GM18519 (cell line): ENCODE measurements at regions not wholly inside any gene's neighbourhood (a gene's known extent, or its start where the extent isn't known, plus 50 kb on each side); places are given as distances from the start of the nearest gene placed in this dataset.

Experiments used
- ATAC-seq: cut with Tn5 transposase; IDR thresholded peaks from one replicate; pipeline ENCODE4 v1.9.1; 2021; ENCODE audit warnings: mild to moderate bottlenecking, moderate library complexity; ENCODE audit not compliant: unreplicated experiment, low FRiP score

- ATAC-seq, result no peak
Measured at GRCh38 chr12:74899031-74899829, 310.4 kb downstream of the KCNC2 start.

- ATAC-seq, result no peak
Measured at GRCh38 chr12:74900232-74900631, 309.4 kb downstream of the KCNC2 start.

- no peak for ATAC-seq
Measured at GRCh38 chr12:74903522-74903921, 306.1 kb downstream of the KCNC2 start.

- ATAC-seq, result no peak
Measured at GRCh38 chr12:74906224-74906623, 303.4 kb downstream of the KCNC2 start.

- no peak for ATAC-seq
Measured at GRCh38 chr12:74910831-74911230, 298.8 kb downstream of the KCNC2 start.

GRCh38 chr12:74914378-74914777 lies 295.3 kb downstream of the KCNC2 start:
- ATAC-seq, result no peak

GRCh38 chr12:74915718-74916117 lies 293.9 kb downstream of the KCNC2 start:
- no peak for ATAC-seq

- no peak for ATAC-seq
Measured at GRCh38 chr12:74917743-74918142, 291.9 kb downstream of the KCNC2 start.

- ATAC-seq, result no peak
Measured at GRCh38 chr12:74918291-74918690, 291.3 kb downstream of the KCNC2 start.

GRCh38 chr12:74922117-74922516 lies 287.5 kb downstream of the KCNC2 start:
- no peak for ATAC-seq

GRCh38 chr12:74922642-74923041 lies 287.0 kb downstream of the KCNC2 start:
- ATAC-seq, result no peak

- ATAC-seq, result no peak
Measured at GRCh38 chr12:74941670-74942069, 268.0 kb downstream of the KCNC2 start.

- ATAC-seq, result no peak
Measured at GRCh38 chr12:74945771-74946198, 263.9 kb downstream of the KCNC2 start.

- no peak for ATAC-seq
Measured at GRCh38 chr12:74953697-74954096, 255.9 kb downstream of the KCNC2 start.

- no peak for ATAC-seq
Measured at GRCh38 chr12:74957231-74957630, 252.4 kb downstream of the KCNC2 start.

GRCh38 chr12:74957634-74958033 lies 252.0 kb downstream of the KCNC2 start:
- ATAC-seq, result no peak

- no peak for ATAC-seq
Measured at GRCh38 chr12:74959657-74960056, 250.0 kb downstream of the KCNC2 start.

GRCh38 chr12:74963304-74963703 lies 246.3 kb downstream of the KCNC2 start:
- no peak for ATAC-seq

GRCh38 chr12:74963867-74964331 lies 245.7 kb downstream of the KCNC2 start:
- no peak for ATAC-seq

GRCh38 chr12:74964390-74964789 lies 245.2 kb downstream of the KCNC2 start:
- ATAC-seq, result no peak

- ATAC-seq, result no peak
Measured at GRCh38 chr12:74971201-74971600, 238.4 kb downstream of the KCNC2 start.

- no peak for ATAC-seq
Measured at GRCh38 chr12:74977832-74978481, 231.7 kb downstream of the KCNC2 start.
